D341Med (cell line): ENCODE measurements at regions not wholly inside any gene's neighbourhood (a gene's known extent, or its start where the extent isn't known, plus 50 kb on each side); places are given as distances from the start of the nearest gene placed in this dataset.

Source experiments
- DNase-seq: peaks from one replicate; pipeline ENCODE4 v3.0.0; 2012; ENCODE audit warnings: low spot score

DNA sequence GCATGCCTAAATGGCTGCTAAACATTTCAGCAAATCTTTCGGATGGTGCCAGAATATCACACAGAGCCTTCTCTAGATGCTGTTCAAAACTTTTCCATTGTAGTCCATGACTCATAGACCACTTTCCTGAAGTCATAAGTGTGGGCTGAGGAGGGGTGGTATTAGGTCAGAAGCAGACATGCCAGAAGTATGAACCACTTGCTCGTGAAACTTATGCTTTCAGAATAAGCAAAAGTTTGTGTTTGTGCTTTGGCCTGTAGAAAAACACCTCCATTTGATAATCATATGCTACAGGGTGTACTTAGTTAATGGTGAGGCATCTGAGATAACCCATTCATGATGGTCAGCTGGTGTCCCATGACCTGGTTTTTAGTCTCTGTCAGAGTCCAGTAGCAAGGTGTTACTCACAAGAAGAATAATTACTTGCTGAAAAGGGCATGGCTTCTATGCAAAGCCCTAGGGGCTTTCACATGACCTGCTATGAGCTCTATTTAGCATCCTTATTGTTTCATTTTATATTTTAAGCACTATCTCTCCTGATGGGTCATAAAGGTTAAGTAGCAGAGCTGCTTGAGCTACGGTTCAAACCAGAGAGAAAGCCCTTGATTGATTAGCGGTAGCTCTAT is 183.1 kb upstream of the IVNS1ABP start:
- no peak for DNase-seq

DNA sequence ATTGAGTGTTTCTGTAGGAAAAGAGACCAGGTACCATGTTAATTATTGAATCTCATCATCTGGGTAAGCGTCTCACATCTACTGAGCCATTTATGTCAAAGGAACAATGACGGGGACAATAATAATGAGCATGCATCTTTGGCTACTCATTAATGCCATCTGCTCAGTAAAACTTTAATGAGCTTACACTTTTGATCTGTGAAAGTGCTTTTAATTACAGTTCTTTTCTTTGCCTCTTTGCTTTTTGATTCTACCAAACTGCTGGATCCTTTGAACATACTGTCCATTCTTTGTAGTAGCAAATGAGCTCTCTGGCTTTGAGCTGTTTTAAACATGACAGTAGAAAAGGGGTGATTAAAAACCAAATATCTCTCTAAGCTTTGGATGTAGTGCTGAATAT is 181.2 kb upstream of the IVNS1ABP start:
- DNase-seq: peak; percentile 37

DNA sequence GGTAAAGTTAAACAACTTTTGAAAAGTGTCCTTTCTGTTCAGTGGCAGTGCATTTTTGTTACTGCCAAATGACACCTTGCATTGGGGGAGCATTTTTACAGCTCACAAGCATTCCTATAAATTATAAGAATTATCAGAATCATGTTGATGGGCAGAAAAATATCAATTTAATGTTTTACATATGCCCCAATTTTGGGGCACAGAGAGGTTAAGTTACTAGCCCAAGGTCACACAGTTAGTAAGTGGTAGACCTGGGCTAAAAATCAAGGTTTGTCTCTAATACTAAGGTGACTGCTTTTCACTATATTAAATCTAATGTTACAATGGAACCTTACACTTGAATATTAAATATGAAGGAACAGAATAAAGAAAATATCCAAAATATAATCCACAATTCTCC is 180.1 kb upstream of the IVNS1ABP start:
- DNase-seq: no peak

GRCh38 chr1:185495898-185496297 is 178.9 kb upstream of the IVNS1ABP start:
- no peak for DNase-seq

DNA sequence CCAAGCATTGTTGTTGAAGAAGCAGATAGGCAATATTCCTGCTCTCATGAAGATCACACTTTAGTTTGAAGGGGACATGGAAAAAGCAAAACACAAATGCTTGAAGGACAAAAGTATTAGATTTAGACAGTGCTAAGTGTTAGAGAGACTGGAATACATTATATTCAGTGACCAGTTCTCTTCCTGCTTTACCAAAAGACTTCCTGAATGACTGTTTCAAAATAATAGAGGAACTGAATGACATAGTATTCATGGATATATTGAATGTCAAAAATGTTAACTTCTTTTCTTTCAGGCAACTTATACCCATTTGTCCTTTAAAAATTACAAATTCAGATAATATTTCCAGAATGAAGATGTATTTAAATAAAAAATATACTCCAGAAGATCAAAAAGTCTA is 178.0 kb upstream of the IVNS1ABP start:
- DNase-seq: no peak

DNA sequence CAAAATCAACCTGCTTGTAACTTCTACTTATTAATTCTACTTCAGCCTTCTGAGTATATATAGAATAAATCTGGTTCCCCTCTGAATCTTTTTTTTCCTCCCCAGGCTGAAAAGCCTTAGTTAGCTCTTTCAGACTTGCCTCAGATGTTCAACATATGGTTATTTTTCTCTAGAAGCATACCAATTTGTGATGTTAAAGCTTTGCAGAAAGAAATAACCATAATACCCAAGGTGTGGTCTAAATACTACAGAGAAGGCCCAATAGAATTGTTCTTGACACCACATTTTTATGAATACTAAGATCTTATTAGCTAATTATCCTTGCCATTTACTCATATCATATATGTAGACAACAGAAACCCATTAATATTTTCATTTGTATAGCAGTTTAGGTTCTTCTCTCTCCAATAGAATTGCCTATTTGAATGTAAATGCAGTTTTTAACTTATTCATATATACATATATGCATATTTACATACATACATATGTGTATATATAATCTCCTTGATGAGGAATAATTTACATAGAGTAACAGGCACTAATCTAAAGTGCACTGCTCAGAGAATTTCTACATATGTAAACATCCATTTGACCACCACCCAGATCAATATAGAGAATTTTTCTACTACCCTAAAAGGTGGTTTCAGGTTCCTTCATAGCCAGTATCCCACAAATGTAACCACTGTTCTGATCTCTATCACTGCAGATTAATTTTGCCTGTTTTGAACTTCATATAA is 175.2 kb upstream of the IVNS1ABP start:
- no peak for DNase-seq

DNA sequence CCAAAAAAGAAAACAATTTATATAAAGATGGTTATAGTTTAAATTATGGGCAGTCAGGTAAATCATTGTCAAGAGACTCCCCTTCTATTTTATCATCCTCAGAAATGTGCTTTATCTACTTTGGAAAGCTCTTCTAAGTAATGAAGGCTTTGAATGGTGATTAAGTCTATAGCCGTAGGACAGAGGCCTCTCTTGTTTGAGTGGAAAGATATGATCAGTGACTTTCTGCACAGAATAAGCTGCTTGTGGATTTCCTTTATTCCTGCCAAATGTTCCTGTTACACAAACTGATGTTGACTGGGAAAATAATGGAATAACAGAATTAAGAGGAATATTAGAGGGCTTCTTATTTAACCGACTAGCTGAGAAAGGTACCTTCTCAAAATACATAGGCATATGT is 174.6 kb upstream of the IVNS1ABP start:
- DNase-seq: no peak

GRCh38 chr1:185490924-185491323 is 173.9 kb upstream of the IVNS1ABP start:
- no peak for DNase-seq

GRCh38 chr1:185489406-185489805 is 172.4 kb upstream of the IVNS1ABP start:
- DNase-seq: no peak

DNA sequence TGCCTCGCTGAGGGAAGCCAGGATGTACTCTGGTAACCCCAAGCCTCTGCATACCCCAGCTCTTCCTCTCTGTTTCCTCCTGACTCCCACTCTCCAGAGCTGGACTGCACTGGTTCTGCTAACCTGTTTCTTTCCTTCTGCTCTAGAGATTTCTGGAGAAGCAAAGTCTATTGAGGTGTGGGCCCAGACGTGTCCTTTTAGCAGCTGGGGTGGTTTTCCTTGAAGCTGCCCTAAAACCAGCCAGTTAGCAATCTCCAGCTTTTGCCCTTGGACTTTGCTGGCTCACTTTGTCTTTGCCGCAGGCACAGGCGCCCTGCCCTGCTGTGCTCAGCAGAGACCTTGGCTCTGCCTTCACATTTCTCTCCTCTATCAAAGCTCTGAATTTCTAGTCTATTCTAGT is 171.8 kb upstream of the IVNS1ABP start:
- no peak for DNase-seq

DNA sequence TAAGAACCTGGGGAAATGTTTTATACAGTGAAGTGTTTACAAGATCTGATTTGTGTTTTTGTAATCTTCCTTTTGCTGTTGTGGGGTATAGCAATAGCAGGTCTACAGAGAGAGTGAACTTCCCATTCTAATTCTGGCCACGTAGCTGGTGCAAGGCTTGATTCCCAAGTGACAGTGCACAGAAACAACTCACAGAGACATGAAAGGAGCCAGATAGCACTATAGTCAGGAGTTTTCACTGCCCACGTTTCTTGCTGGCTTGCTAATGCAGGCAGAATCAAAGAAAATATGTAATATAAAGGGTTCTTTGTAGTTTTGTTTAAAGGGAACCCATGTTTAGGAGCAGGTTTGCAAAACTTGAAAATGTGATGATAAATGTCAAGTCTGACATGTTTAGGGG is 170.9 kb upstream of the IVNS1ABP start:
- DNase-seq: no peak

DNA sequence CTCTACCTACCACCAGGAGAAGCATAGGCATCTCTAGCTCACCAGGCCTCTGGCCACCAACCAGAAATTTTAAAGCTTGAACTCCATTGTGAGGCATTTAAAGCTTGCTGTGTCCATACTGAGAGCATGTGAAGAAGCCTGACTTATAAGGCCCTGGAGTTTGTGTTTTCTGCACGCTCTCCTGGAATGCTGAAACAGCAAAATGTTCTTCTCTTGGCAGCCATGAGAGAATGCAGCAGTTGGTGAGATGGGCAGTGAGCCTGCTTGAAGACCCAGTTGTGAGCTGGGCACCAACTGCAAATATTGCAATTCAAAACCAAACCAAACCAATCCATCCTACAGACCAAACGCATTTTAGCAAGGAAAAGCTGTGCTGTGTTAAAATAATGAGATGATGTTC is 170.0 kb upstream of the IVNS1ABP start:
- no peak for DNase-seq

GRCh38 chr1:185486346-185486745 is 169.3 kb upstream of the IVNS1ABP start:
- DNase-seq: no peak

GRCh38 chr1:185483664-185484450 is 166.8 kb upstream of the IVNS1ABP start:
- peak; percentile 41 for DNase-seq

DNA sequence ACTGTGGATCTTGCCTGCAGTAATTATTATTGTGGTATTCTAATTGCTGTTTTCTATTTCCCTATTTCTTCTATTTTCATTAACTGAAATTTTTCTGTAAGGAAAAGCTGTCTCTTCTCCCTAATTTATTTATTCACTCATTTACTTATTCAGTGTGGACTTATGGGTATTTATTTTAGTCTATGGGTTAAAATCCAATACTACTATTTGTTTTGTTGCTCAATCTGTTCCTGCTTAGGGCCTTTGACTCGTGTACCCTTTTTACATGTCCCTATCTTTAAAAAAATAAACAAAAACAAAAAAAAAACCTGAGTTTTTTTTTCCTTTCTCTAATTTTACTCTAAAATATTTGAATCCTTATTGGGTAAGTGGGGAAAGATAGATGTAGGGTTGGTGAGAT is 166.2 kb upstream of the IVNS1ABP start:
- no peak for DNase-seq

DNA sequence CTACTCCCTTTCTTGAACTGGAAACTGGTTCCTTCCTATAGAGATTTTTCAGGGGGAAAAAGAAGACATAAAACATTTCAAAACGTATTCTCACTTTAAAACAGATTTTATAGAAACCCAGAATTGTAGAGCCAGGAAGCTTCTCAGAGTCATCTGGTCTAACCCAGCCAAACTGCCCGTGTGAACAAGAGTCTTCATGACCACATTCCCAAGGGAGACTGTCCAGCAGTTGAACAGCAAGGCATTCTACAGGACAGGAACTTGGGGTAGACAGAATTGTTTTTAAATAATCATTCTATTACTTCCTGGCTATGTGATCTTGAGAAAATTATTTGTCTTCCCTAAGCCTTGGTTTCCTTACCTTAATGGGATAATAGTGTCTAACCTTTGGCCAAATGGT is 163.5 kb upstream of the IVNS1ABP start:
- DNase-seq: no peak

GRCh38 chr1:185479796-185480195 is 162.8 kb upstream of the IVNS1ABP start:
- DNase-seq: peak; percentile 69

GRCh38 chr1:185478877-185479276 is 161.8 kb upstream of the IVNS1ABP start:
- no peak for DNase-seq

GRCh38 chr1:185477638-185478580 is 160.9 kb upstream of the IVNS1ABP start:
- DNase-seq: no peak

- no peak for DNase-seq
These were observed 157.6 kb upstream of the IVNS1ABP start for GRCh38 chr1:185474440-185475149.

- DNase-seq: no peak
These were observed 156.1 kb upstream of the IVNS1ABP start for GRCh38 chr1:185473186-185473585.
